ENCODE measurements at regions not wholly inside any gene's neighbourhood (a gene's known extent, or its start where the extent isn't known, plus 50 kb on each side); places are given as distances from the start of the nearest gene placed in this dataset.

- TF ChIP-seq CTCF (IDR thresholded peaks at IDR 0.05): no peak
- TF ChIP-seq POLR2A (IDR thresholded peaks at IDR 0.05): no peak
Measured at GRCh38 chr5:2594701-2595100, 156.8 kb downstream of the IRX2 start.
